WTC11 (cell line): ENCODE measurements at regions not wholly inside any gene's neighbourhood (a gene's known extent, or its start where the extent isn't known, plus 50 kb on each side); places are given as distances from the start of the nearest gene placed in this dataset.

Source experiments
- ATAC-seq: fragments of 200-7000 bp; cut with Tn5 transposase; 2 replicates; pipeline ENCODE4 v1.10.0; 2021; ENCODE audit warnings: mild to moderate bottlenecking, moderate library complexity
- CTCF ChIA-PET: fragments of 300-600 bp; sonication (Branson Sonifier 250); formaldehyde crosslinking; loops from one replicate; lab custom pipeline; 2021; ENCODE audit warnings: antibody characterized with exemption; lab: Charles Lee
- POLR2A ChIA-PET: fragments of 350-600 bp; sonication (Branson Sonifier 250); formaldehyde crosslinking; loops from one replicate; lab custom pipeline; 2021; ENCODE audit warnings: antibody characterized with exemption; lab: Charles Lee
- DNase-seq: peaks from one replicate; pipeline ENCODE4 v3.0.0; 2021; ENCODE audit warnings: low spot score
- H3K27ac Mint-ChIP-seq: 2 replicates; pipeline ENCODE4 v1.8.0; 2021; ENCODE audit warnings: mixed read lengths
- H3K27me3 Mint-ChIP-seq: 2 replicates; pipeline ENCODE4 v1.8.0; 2021; ENCODE audit warnings: low read depth, mild to moderate bottlenecking, moderate library complexity, mixed read lengths
- H3K36me3 Mint-ChIP-seq: 2 replicates; pipeline ENCODE4 v1.8.0; 2021; ENCODE audit warnings: mixed read lengths
- H3K4me1 Mint-ChIP-seq: 2 replicates; pipeline ENCODE4 v1.8.0; 2022; ENCODE audit warnings: mixed read lengths
- H3K4me3 Mint-ChIP-seq: 2 replicates; pipeline ENCODE4 v1.8.0; 2021; ENCODE audit warnings: mild to moderate bottlenecking, moderate library complexity, mixed read lengths
- H3K9me3 Mint-ChIP-seq: 2 replicates; pipeline ENCODE4 v1.8.0; 2021; ENCODE audit warnings: mixed read lengths
- ATF1 ChIP-seq: sonication (generic); formaldehyde crosslinking; IDR thresholded peaks from 2 replicates; pipeline ENCODE4 v1.8.1; 2023; ENCODE audit warnings: mild to moderate bottlenecking, moderate library complexity, missing genetic modification reagents
- ATF3 ChIP-seq: sonication (generic); formaldehyde crosslinking; conservative IDR thresholded peaks from 2 replicates; pipeline ENCODE4 v1.8.1; 2022; ENCODE audit warnings: mild to moderate bottlenecking, missing genetic modification reagents
- CDX4 ChIP-seq: fragments of 250-450 bp; sonication (Bioruptor Pico); IDR thresholded peaks from 2 replicates; pipeline ENCODE4 v1.9.0; 2021; ENCODE audit warnings: moderate library complexity, mild to moderate bottlenecking, inconsistent platforms, borderline replicate concordance
- CREB1 ChIP-seq: sonication (generic); formaldehyde crosslinking; IDR thresholded peaks from 2 replicates; pipeline ENCODE4 v1.8.0; 2023; ENCODE audit warnings: mild to moderate bottlenecking, missing genetic modification reagents
- CREM ChIP-seq: sonication (generic); formaldehyde crosslinking; IDR thresholded peaks from 2 replicates; pipeline ENCODE4 v1.8.1; 2022; ENCODE audit warnings: mild to moderate bottlenecking, missing genetic modification reagents, moderate library complexity
- E2F1 ChIP-seq: sonication (generic); formaldehyde crosslinking; IDR thresholded peaks from 2 replicates; pipeline ENCODE4 v1.8.0; 2022; ENCODE audit warnings: mild to moderate bottlenecking, missing genetic modification reagents
- E2F4 ChIP-seq: sonication (generic); formaldehyde crosslinking; IDR thresholded peaks from 2 replicates; pipeline ENCODE4 v1.8.1; 2022; ENCODE audit warnings: low read depth, mild to moderate bottlenecking, moderate library complexity, missing genetic modification reagents, borderline replicate concordance
- FOXP1 ChIP-seq: sonication (generic); formaldehyde crosslinking; IDR thresholded peaks from 2 replicates; pipeline ENCODE4 v1.8.0; 2022; ENCODE audit warnings: missing genetic modification reagents, mild to moderate bottlenecking, moderate library complexity, borderline replicate concordance
- FOXP4 ChIP-seq: sonication (generic); formaldehyde crosslinking; IDR thresholded peaks from 2 replicates; pipeline ENCODE4 v1.8.0; 2022; ENCODE audit warnings: mild to moderate bottlenecking, missing genetic modification reagents
- IRF1 ChIP-seq: sonication (generic); formaldehyde crosslinking; IDR thresholded peaks from 2 replicates; pipeline ENCODE4 v1.8.0; 2023; ENCODE audit warnings: missing genetic modification reagents
- JUN ChIP-seq: sonication (generic); formaldehyde crosslinking; IDR thresholded peaks from 2 replicates; pipeline ENCODE4 v1.8.0; 2023; ENCODE audit warnings: mild to moderate bottlenecking, missing genetic modification reagents
- KAT7 ChIP-seq: sonication (generic); formaldehyde crosslinking; IDR thresholded peaks from 2 replicates; pipeline ENCODE4 v1.8.1; 2023; ENCODE audit warnings: missing genetic modification reagents, mild to moderate bottlenecking, borderline replicate concordance
- MAX ChIP-seq: sonication (generic); formaldehyde crosslinking; IDR thresholded peaks from 2 replicates; pipeline ENCODE4 v1.8.0; 2022; ENCODE audit warnings: mild to moderate bottlenecking, missing genetic modification reagents
- MYBL2 ChIP-seq: sonication (generic); formaldehyde crosslinking; IDR thresholded peaks from 2 replicates; pipeline ENCODE4 v1.8.1; 2023; ENCODE audit warnings: mild to moderate bottlenecking, moderate library complexity, missing genetic modification reagents
- NR1H2 ChIP-seq: sonication (generic); formaldehyde crosslinking; IDR thresholded peaks from 2 replicates; pipeline ENCODE4 v1.9.0; 2021; ENCODE audit warnings: mild to moderate bottlenecking, moderate library complexity, missing genetic modification reagents
- SOX15 ChIP-seq: fragments of 250-450 bp; sonication (Bioruptor Pico); IDR thresholded peaks from 2 replicates; pipeline ENCODE4 v1.9.0; 2021; ENCODE audit warnings: mild to moderate bottlenecking
- SP1 ChIP-seq: sonication (generic); formaldehyde crosslinking; conservative IDR thresholded peaks from 2 replicates; pipeline ENCODE4 v1.8.1; 2022; ENCODE audit warnings: missing genetic modification reagents
- ZBTB21 ChIP-seq: sonication (generic); formaldehyde crosslinking; IDR thresholded peaks from 2 replicates; pipeline ENCODE4 v1.8.1; 2023; ENCODE audit warnings: mild to moderate bottlenecking, missing genetic modification reagents, borderline replicate concordance
- ZNF121 ChIP-seq: sonication (generic); formaldehyde crosslinking; IDR thresholded peaks from 2 replicates; pipeline ENCODE4 v1.8.0; 2023; ENCODE audit warnings: missing genetic modification reagents
- ZNF138 ChIP-seq: sonication (generic); formaldehyde crosslinking; conservative IDR thresholded peaks from 2 replicates; pipeline ENCODE4 v1.8.1; 2022; ENCODE audit warnings: mild to moderate bottlenecking, moderate library complexity, missing genetic modification reagents
- ZNF263 ChIP-seq: sonication (generic); formaldehyde crosslinking; IDR thresholded peaks from 2 replicates; pipeline ENCODE4 v1.8.1; 2022; ENCODE audit warnings: low read depth, mild to moderate bottlenecking, moderate library complexity, missing genetic modification reagents
- ZNF317 ChIP-seq: sonication (generic); formaldehyde crosslinking; IDR thresholded peaks from 2 replicates; pipeline ENCODE4 v1.8.1; 2023; ENCODE audit warnings: low read depth, mild to moderate bottlenecking, moderate library complexity, missing genetic modification reagents, borderline replicate concordance
- ZNF416 ChIP-seq: fragments of 250-450 bp; sonication (Bioruptor Pico); IDR thresholded peaks from 2 replicates; pipeline ENCODE4 v1.9.0; 2021; ENCODE audit warnings: mild to moderate bottlenecking, inconsistent platforms
- ZNF671 ChIP-seq: fragments of 250-450 bp; sonication (Bioruptor Pico); IDR thresholded peaks from 2 replicates; pipeline ENCODE4 v1.8.0; 2021; ENCODE audit warnings: mild to moderate bottlenecking
- TF ChIP-seq, protein P1 (sequence below): sonication (generic); formaldehyde crosslinking; IDR thresholded peaks from 2 replicates; pipeline ENCODE4 v1.8.1; 2022; ENCODE audit warnings: mild to moderate bottlenecking, moderate library complexity, missing genetic modification reagents
- TF ChIP-seq, protein P2 (sequence below): fragments of 250-450 bp; sonication (Bioruptor Pico); IDR thresholded peaks from 2 replicates; pipeline ENCODE4 v1.9.0; 2021; ENCODE audit warnings: mild to moderate bottlenecking

DNA sequence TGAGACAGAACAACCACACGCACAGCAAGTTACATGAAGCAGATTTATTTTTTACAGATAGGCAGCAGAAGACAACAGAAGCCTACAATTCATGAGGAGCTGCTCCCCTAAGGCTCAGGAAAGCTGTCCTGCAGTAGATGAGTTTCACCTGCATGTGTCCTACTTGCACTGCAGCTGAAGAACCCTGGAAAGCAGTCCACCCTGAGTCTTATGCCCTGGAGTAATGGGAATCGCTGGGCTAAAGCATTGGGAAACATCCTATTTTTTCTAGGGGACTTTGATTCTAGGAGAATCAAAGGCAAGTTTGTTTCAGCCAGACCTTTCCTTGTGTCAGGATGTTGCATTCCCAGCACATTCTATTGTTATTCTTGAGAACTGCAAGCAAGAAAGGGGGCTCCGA is 304.8 kb downstream of the LRATD1 start (continued):
- TF ChIP-seq ZNF263 (CRISPR knock-in tag) = no peak
- TF ChIP-seq SOX15 = no peak
- TF ChIP-seq, all 79 proteins: peak for 0

DNA sequence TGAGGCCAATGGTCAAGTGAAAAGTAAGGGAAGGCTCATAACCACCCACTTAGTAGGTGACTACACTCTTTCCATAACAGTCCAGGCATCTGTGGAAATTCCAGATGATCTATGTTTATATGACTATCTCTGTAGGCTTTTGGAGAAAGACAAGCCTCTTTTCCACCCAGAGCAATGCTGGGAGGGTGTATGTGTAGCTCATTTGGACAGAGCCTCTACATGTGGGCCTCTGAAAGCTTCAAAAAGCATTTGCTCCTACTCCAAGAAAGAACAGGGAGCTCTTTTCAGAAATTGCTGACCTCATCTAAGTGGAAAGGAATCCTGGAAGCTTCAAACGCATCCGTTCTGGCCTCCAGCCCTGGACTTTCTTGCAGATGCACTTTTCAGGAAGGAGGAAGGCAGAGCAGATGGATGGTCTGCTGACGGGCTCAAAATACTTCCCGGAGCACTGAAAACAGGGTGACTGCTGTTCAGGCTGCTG is 308.7 kb downstream of the LRATD1 start:
- Mint-ChIP-seq H3K27me3 (no peaks in the 10 kb centered on the region), H3K4me1 (peaks cover 11% of the 10 kb centered on the region), H3K9me3 (peaks cover 42% of the 10 kb centered on the region), H3K4me3 (no peak overlapping the region), H3K36me3 (peaks cover 8% of the 10 kb centered on the region), H3K27ac (no peak overlapping the region)
- ChIA-PET CTCF (no interaction called here), POLR2A (no interaction called here)
- TF ChIP-seq ZNF317 (CRISPR knock-in tag) (no peak), CDX4 (no peak), ZBTB21 (no peak), ZNF671 (CRISPR knock-in tag) (no peak), ATF1 (CRISPR knock-in tag) (no peak), FOXP4 (CRISPR knock-in tag) (no peak), CREM (no peak), NR1H2 (no peak), FOXP1 (CRISPR knock-in tag) (no peak), MYBL2 (no peak), ZNF121 (no peak), ZNF263 (CRISPR knock-in tag) (no peak), ZNF416 (no peak), JUN (CRISPR knock-in tag) (no peak), MAX (CRISPR knock-in tag) (no peak), E2F1 (CRISPR knock-in tag) (no peak)
- TF ChIP-seq, protein P1, sequence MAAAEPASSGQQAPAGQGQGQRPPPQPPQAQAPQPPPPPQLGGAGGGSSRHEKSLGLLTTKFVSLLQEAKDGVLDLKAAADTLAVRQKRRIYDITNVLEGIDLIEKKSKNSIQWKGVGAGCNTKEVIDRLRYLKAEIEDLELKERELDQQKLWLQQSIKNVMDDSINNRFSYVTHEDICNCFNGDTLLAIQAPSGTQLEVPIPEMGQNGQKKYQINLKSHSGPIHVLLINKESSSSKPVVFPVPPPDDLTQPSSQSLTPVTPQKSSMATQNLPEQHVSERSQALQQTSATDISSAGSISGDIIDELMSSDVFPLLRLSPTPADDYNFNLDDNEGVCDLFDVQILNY (CRISPR knock-in tag) = no peak
- TF ChIP-seq, protein P2, sequence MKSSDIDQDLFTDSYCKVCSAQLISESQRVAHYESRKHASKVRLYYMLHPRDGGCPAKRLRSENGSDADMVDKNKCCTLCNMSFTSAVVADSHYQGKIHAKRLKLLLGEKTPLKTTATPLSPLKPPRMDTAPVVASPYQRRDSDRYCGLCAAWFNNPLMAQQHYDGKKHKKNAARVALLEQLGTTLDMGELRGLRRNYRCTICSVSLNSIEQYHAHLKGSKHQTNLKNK (CRISPR knock-in tag) = no peak
- DNase-seq = no peak
- ATAC-seq = no peak

GRCh38 chr2:14942987-14943386 is 310.5 kb downstream of the LRATD1 start:
- no peak for ATAC-seq
- Mint-ChIP-seq H3K4me3 (no peak overlapping the region), H3K27ac (no peak overlapping the region), H3K36me3 (peaks cover 3% of the 10 kb centered on the region), H3K4me1 (peaks cover 11% of the 10 kb centered on the region), H3K9me3 (peaks cover 31% of the 10 kb centered on the region), H3K27me3 (no peaks in the 10 kb centered on the region)
- ChIA-PET POLR2A (no interaction called here), CTCF (no interaction called here)
- DNase-seq = no peak
- TF ChIP-seq JUN (CRISPR knock-in tag) (no peak), IRF1 (no peak), CREB1 (CRISPR knock-in tag) (no peak), ZNF317 (CRISPR knock-in tag) (no peak), SP1 (CRISPR knock-in tag) (no peak), KAT7 (no peak), MYBL2 (no peak), ZNF138 (CRISPR knock-in tag) (no peak), E2F4 (CRISPR knock-in tag) (no peak), ATF3 (no peak)
